ENCODE measurements at regions not wholly inside any gene's neighbourhood (a gene's known extent, or its start where the extent isn't known, plus 50 kb on each side); places are given as distances from the start of the nearest gene placed in this dataset.

- no peak for TF ChIP-seq CTCF (IDR thresholded peaks at IDR 0.05; ENCODE audit: low read depth, low read length)
- TF ChIP-seq EZH2phosphoT487 (IDR thresholded peaks at IDR 0.05; ENCODE audit: low read depth) = no peak
These were observed 145.5 kb downstream of the SLC6A15 start for GRCh38 chr12:84767079-84767478.
